ENCODE measurements at regions not wholly inside any gene's neighbourhood (a gene's known extent, or its start where the extent isn't known, plus 50 kb on each side); places are given as distances from the start of the nearest gene placed in this dataset.

DNA sequence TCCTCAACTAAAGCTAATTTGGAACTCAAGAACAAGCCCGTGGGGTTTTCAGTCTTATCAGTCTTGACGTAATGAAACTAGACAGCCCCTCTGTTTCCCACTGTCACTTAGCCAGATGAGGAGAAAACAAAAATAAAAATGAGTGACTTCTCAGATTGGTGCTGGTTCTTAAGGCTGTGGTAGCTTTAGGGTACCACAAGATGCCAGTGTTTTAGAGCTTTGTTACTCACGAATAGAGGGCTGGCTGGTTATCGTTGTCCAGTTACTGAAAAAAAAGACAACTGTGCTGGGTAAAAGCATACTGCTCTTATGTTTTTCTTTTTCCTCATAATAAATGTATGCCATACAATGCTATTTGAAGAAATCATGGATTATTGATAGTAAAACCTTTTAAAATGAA lies 796.7 kb downstream of the RAPGEF2 start:
- TF ChIP-seq, protein P1, sequence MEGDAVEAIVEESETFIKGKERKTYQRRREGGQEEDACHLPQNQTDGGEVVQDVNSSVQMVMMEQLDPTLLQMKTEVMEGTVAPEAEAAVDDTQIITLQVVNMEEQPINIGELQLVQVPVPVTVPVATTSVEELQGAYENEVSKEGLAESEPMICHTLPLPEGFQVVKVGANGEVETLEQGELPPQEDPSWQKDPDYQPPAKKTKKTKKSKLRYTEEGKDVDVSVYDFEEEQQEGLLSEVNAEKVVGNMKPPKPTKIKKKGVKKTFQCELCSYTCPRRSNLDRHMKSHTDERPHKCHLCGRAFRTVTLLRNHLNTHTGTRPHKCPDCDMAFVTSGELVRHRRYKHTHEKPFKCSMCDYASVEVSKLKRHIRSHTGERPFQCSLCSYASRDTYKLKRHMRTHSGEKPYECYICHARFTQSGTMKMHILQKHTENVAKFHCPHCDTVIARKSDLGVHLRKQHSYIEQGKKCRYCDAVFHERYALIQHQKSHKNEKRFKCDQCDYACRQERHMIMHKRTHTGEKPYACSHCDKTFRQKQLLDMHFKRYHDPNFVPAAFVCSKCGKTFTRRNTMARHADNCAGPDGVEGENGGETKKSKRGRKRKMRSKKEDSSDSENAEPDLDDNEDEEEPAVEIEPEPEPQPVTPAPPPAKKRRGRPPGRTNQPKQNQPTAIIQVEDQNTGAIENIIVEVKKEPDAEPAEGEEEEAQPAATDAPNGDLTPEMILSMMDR (IDR thresholded peaks at IDR 0.05; ENCODE audit: control extremely low read depth in 1 of 3, insufficient read depth in 1 of 3, low read depth in 1 of 3, low read length in 3 of 3): peak in 1 of 3 experiments; percentile 33; a peak in 1 of 4 replicates
- TF ChIP-seq EP300 (IDR thresholded peaks at IDR 0.05; ENCODE audit: borderline replicate concordance in 1 of 2, low read depth in 2 of 2, low read length in 2 of 2) (no peak), ZNF274 (IDR thresholded peaks at IDR 0.05; ENCODE audit: borderline replicate concordance, extremely low read depth, low read length) (no peak), SIRT6 (IDR thresholded peaks at IDR 0.05; ENCODE audit: low read length) (no peak), POLR2A (IDR thresholded peaks at IDR 0.05; ENCODE audit: control extremely low read depth in 1 of 2, low read depth in 2 of 2, low read length in 2 of 2) (no peak), TEAD4 (IDR thresholded peaks at IDR 0.05; ENCODE audit: low read depth, low read length) (no peak), MAX (IDR thresholded peaks at IDR 0.05) (no peak), CHD1 (IDR thresholded peaks at IDR 0.05; ENCODE audit: low read depth, low read length) (no peak), EZH2 (IDR thresholded peaks at IDR 0.05; ENCODE audit: low read depth, low read length, severe bottlenecking) (no peak), TAF1 (IDR thresholded peaks at IDR 0.05; ENCODE audit: low read depth, low read length) (no peak)

All from H1 (cell line).